ENCODE measurements at regions not wholly inside any gene's neighbourhood (a gene's known extent, or its start where the extent isn't known, plus 50 kb on each side); places are given as distances from the start of the nearest gene placed in this dataset.
"Not testable (repeated sequence)": the region's sequence is repeated elsewhere in the genome, so short reads cannot be mapped to it uniquely, and the experiment has no call there.

GRCh38 chr15:47099801-47100200 is 617.5 kb upstream of the SEMA6D start:
- DNase-seq (ENCODE audit: low read depth, low spot score), result not testable (repeated sequence)

DNA sequence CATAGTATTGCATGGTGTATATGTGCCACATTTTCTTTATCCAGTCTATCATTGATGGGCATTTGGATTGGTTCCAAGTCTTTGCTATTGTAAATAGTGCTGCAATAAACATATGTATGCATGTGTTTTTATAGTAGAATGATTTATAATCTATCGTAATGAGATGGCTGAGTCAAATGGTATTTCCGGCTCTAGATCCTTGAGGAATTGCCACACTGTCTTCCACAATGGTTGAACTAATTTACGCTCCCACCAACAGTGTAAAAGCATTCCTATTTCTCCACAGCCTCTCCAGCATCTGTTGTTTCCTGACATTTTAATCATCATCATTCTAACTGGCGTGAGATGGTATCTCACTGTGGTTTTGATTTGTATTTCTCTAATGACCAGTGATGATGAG is 608.5 kb upstream of the SEMA6D start:
- not testable (repeated sequence) for DNase-seq (ENCODE audit: low read depth, low spot score)

- no peak for DNase-seq (ENCODE audit: low read depth, low spot score)
Measured at GRCh38 chr15:47116698-47117097, 600.6 kb upstream of the SEMA6D start.

DNA sequence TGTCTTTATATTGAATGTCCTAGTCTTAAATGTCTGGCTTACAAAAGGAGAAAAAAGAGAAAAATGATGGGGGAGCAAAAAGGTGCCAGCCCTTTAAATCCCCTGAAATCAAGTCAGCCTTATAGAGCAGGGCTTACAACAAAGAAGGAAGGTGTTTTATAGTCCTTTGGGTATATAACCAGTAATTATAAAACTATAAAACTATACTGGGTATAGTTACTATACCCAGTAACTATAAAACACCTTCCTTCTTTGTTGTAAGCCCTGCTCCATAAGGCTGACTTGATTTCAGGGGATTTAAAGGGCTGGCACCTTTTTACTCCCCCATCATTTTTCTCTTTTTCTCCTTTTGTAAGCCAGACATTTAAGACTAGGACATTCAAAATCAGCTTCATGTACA is 598.0 kb upstream of the SEMA6D start:
- no peak for DNase-seq (ENCODE audit: low read depth, low spot score)

DNA sequence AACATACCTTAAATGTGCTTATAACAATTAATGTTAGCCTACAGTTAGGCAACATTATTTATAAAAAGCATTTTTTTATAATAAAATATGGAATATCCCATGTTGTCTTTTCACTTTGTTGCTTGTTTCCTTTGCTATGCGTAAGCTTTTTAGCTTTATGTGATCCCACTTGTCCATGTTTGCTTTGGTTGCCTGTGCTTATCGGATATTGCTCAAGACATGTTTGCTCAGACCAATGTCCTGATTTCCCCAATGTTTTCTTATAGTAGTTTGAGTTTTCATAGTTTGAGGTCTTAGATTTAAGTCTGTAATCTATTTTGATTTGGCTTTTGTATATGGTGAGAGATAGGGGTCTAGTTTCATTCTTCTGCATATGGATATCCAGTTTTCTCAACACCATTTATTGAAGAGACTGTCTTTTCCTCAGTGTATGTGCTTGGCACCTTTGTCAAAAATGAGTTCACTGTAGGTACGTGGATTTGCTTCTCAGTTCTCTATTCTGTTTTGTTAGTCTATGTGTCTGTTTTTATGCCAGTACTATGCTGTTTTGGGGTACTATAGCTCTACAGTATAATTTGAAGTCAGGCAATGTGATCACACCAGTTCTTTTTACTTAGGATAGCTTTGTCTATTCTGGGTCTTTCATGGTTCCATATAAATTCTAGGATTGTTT is 592.7 kb upstream of the SEMA6D start:
- DNase-seq (ENCODE audit: low read depth, low spot score), result no peak

DNA sequence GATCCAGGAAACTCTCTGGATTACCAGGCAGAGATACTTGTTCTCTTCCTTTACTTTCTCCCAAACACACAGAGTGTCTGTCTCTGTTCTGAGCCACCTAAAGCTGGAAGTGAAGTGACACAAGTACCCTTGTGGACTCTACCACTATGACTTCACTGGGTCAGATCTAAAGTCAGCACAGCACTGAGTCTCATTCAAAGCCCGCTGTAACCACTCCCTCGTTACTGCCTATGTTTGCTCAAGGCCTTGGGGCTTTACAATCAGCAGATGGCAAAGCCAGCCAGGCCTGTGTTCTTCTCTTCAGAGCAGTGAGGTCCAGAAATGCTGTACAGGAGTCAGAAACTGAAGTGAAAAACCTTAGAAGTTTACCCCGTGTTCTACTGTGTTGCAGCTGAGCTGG is 588.3 kb upstream of the SEMA6D start:
- no peak for DNase-seq (ENCODE audit: low read depth, low spot score)

DNA sequence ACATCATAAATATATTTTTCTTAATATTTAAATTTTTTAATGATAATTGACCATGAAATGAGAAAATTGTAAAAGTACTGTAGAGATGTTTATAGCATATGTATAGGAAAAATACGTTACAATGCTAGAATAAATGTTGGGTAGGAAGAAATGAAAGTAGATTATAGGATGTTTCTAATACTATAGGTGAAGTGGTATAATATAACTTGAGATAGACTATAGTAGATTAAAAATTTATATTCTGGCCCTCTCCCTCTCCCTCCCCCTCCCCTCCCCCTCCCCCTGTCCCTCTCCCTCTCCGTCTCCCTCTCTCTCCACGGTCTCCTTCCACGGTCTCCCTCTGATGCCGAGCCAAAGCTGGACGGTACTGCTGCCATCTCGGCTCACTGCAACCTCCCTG is 585.9 kb upstream of the SEMA6D start:
- not testable (repeated sequence) for DNase-seq (ENCODE audit: low read depth, low spot score)

DNA sequence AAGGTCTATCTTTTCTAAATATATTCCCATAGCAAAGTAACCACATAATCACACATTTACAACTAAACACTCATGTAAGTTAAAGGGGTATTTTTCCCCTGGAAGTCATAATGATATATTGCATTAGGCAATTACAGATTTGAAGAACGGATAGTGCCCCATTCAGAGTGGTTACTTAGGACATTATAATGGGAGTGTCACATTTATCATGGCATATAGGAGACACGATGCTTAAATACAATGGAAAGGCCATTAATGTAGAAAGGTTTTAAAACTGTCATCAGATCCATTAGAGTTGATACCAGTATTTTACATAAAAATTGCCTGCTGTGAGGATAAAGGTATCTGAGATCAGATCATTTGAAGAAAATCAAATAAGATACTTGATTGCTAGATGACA is 582.0 kb upstream of the SEMA6D start:
- DNase-seq (ENCODE audit: low read depth, low spot score), result no peak

DNA sequence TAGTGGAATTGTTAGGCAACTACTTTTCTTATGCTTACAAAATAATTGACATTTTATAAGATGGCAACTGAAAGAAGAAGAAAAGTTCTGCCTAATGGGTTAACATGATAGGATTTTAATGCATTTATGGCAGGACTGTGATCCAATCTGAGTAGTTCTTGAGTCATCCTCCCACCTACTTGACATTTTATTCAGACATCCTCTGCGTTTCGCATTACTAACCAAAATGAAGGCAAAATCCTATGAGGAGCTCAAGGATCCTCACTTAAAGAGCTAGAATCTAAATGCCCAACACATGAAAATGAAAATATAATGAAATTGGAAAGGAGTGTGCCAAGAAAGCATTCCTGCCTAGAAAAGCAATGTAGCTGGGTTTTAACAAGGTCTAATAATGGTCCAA is 581.1 kb upstream of the SEMA6D start:
- no peak for DNase-seq (ENCODE audit: low read depth, low spot score)

DNA sequence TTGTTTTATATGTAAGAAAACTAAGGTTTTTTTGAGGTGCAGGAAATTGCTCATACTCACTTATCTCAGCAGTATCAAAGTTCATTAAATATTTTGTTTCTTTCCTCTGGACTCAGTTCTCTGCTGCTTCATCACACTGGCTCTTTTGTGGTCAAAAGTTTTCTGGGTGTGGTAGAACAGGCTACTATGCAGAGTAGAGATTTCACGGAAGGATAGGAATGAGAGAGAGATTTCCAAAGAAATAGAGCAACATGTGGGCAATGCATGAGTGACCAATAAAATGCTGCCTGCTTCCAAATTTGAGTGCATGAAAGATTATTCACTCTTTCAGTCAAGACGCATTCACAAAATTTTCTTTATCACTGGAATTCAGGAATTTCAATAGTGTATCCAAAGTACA is 577.3 kb upstream of the SEMA6D start:
- no peak for DNase-seq (ENCODE audit: low read depth, low spot score)

DNA sequence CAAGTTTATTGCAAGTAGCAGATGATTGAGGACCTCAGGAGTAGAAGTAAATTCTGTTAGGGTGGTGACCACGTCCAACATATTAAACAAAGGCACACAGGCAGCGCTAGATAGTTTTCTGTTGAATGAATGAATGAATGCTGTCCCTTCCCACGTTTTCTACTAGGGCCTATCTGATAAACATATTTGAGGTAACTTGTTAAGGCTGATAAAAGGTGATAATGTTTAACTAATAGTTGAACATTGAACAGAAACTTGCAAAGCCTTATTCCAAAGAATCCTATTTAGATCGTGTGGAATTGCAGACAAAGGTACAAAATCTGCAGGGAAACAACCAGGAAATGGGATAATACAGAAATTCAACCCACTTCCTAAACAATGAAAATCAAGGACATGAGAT is 559.5 kb upstream of the SEMA6D start:
- no peak for DNase-seq (ENCODE audit: low read depth, low spot score)

DNA sequence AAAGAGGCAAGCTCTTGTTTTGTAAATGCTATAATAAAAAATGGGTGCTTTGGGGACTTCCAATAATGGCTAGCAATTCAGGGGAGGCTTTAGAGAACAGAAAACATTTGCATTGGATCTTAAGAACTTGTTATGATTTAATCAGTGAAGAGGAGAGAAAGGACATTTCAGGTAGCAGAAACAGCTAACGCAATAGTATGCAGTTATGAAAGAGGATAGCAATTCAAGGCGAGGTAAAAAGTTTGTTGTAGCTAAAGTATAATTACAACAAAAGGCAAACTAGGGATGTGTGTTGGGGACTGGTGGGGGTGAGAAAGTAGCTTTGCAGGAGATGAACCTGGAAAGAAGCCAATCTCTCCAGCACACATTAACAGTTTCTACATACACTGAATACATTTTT is 558.7 kb upstream of the SEMA6D start:
- DNase-seq (ENCODE audit: low read depth, low spot score), result no peak

DNA sequence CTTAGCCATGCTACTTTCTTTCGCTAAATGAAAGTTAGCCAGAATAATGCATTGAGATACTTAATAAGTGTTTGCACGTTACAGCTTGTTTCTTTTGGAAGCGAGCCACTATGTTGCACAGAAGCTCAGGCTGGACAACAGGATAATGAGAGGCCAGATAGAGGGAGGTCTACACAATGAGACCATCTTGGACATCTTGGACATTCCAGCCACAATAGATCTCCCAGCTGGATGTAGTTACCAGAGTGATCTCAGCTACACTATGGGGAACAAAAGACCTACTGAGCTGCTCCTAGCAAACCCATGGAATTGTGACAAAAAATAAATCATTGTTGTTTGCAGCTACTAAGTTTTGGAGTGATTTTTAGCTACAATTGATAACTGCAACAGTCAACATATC is 540.1 kb upstream of the SEMA6D start:
- no peak for DNase-seq (ENCODE audit: low read depth, low spot score)

DNA sequence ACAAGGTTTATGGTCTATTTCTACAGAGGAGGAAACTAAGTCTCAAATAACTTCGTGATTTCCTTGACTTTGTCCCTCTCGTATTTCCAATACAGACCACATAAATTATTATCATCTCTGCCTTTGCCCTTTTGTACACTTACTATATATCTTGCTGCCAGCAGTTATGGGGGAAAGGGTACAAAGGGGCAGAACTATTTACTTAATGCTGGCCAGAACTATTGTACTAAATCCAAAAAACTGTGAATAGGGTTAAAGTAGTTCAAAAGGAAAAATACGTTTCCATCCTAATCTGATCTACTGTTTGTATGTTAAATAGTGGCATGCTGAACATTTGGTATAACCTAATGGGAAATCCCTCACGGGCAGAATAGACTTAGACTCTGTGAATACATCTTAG is 537.3 kb upstream of the SEMA6D start:
- DNase-seq (ENCODE audit: low read depth, low spot score), result no peak

DNA sequence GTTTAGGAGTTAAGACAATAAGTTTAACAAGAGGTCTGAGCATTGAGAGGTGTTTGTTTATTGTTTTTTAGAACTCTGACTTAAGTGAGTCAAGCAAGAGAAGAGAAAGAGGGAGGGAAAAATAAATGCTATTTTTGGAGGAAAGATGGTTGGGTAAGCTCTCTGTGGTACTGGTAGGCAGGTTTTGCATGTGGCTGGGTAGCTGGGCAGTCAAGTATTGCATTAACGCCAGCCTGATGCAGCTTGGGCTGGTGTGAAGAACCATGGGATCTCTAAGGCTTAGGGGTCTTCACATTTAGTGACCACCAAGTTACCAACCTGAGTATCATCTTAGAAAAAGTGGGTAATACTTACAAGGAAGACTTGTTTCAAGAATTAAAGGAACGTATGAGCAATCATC is 534.5 kb upstream of the SEMA6D start:
- DNase-seq (ENCODE audit: low read depth, low spot score), result no peak

- DNase-seq (ENCODE audit: low read depth, low spot score), result no peak
Measured at GRCh38 chr15:47184003-47184907, 533.0 kb upstream of the SEMA6D start.

GRCh38 chr15:47184908-47185801 is 532.1 kb upstream of the SEMA6D start:
- DNase-seq (ENCODE audit: low read depth, low spot score), result no peak

DNA sequence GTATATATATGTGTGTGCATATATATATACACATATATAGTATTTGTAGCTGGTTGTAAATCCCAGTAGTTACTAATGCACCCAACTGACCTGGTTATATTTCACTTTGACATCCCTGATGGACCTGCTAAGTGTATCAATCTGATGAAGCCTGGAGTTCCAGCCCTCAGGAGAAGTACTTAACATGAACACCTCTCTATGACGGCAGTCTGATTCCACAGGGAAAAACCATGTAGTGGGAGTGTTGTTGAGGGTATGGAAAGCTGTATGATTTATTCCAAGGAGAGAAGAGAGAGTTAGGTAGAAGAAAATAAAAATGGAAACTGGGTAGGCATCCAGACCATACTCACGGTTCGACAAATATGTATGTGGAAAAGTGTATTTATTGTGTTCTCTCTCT is 531.2 kb upstream of the SEMA6D start:
- DNase-seq (ENCODE audit: low read depth, low spot score), result no peak

DNA sequence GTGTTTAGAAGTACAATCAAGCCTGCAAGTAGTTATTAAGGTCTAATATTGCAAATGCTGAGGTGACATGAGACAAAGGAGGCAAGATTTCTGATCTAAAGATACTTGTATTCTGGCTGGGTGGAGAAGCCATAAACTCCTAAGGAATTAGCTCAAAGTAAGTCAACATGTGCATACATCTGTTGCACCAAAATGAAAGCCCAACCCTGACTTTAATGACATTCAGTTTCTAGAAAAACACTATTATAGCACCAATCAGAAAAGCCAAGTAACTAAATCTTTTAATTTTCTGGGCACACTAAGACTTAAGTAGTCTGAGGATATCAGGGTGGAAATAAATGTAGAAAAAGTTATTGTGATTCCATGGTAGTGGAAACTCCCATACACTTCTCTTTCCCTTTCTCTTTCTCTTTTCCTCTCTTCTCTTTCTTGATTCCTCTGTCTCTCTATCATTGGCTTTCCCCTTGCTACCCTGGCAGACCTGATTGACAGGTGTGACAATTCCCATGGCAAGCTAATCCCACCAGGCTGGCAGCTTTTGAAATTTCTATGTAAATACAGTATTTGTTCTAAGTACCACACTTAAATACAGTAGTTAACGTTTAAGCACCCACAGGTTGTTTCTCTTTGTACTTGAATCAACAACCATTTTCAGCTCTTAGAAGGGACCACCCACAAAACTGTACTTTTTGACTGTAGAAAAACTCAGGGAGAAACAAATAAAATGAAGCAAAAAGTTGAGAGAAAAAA is 528.4 kb upstream of the SEMA6D start:
- no peak for DNase-seq (ENCODE audit: low read depth, low spot score)

GRCh38 chr15:47194718-47195117 is 522.6 kb upstream of the SEMA6D start:
- DNase-seq (ENCODE audit: low read depth, low spot score), result no peak

- DNase-seq (ENCODE audit: low read depth, low spot score), result peak; percentile 45
Measured at GRCh38 chr15:47196048-47196447, 521.3 kb upstream of the SEMA6D start.

Measured in brain pericyte (primary cell).